Esophagus muscularis mucosa (tissue), 4 donors: ENCODE measurements at regions not wholly inside any gene's neighbourhood (a gene's known extent, or its start where the extent isn't known, plus 50 kb on each side); places are given as distances from the start of the nearest gene placed in this dataset.

ENCODE experiments used
- DNase-seq: peaks from one replicate; pipeline ENCODE4 v3.0.0-alpha.2; 2017; ENCODE audit errors: extremely low spot score
- H3K27ac ChIP-seq, 4 donors: fragments of 200-600 bp; sonication (generic); replicated peaks in 1 of 4; 1 replicate in 3 of 4; 2 replicates in 1 of 4; pipeline ENCODE4 v1.5.1; 2016 to 2019; ENCODE audit warnings: mild to moderate bottlenecking in 1 of 4
- H3K27me3 ChIP-seq, 4 donors: fragments of 200-600 bp; sonication (generic); one replicate each; pipeline versions ENCODE4 v1.5.1 to v1.6.0; 2016 to 2019
- H3K36me3 ChIP-seq, 4 donors: fragments of 200-600 bp; sonication (generic); one replicate each; pipeline ENCODE4 v1.5.1; 2016 to 2019
- H3K4me1 ChIP-seq, 4 donors: fragments of 200-600 bp; sonication (generic); one replicate each; pipeline ENCODE4 v1.5.1; 2016 to 2019
- H3K4me3 ChIP-seq, 4 donors: fragments of 200-600 bp; sonication (generic); 1 replicate in 2 of 4; 2 replicates in 2 of 4; pipeline ENCODE4 v1.5.1; 2016 to 2019; ENCODE audit warnings: mild to moderate bottlenecking in 4 of 4, moderate library complexity in 1 of 4
- H3K9me3 ChIP-seq, 4 donors: fragments of 200-600 bp; sonication (generic); 1 replicate in 3 of 4; 2 replicates in 1 of 4; pipeline ENCODE4 v1.5.1; 2016 to 2019
- EP300 ChIP-seq: sonication (generic); formaldehyde crosslinking; IDR thresholded peaks from one replicate; pipeline ENCODE4 v1.6.1; 2017; ENCODE audit warnings: antibody characterized with exemption
- POLR2A ChIP-seq: fragments of 450-650 bp; IDR thresholded peaks from one replicate; pipeline ENCODE4 v1.6.1; 2017; ENCODE audit warnings: antibody characterized with exemption, moderate library complexity, mild to moderate bottlenecking, low read depth
- POLR2AphosphoS5 ChIP-seq, 2 donors: sonication (generic); formaldehyde crosslinking; IDR thresholded peaks; one replicate each; pipeline ENCODE4 v1.6.1; 2017; ENCODE audit warnings: antibody characterized with exemption in 2 of 2
- WGBS: methylation state at CpG from one replicate; pipeline ENCODE4 v1.1.5; 2018; 5-methylcytosine and 5-hydroxymethylcytosine counted together
- intact Hi-C: fragments of 100-400 bp; cut with DNase I; formaldehyde crosslinking; loops from one replicate; pipeline ENCODE4 v1.15.1; 2023
- TF ChIP-seq, protein P1 (sequence below), 3 experiments: fragments of 200-600 bp in 2 of 3; fragments of 450-650 bp in 1 of 3; sonication (generic) in 2 of 3; IDR thresholded peaks; one replicate each; pipeline ENCODE4 v1.5.1; 2017 to 2019; ENCODE audit warnings: antibody characterized with exemption in 3 of 3, mild to moderate bottlenecking in 2 of 3, moderate library complexity in 1 of 3

DNA sequence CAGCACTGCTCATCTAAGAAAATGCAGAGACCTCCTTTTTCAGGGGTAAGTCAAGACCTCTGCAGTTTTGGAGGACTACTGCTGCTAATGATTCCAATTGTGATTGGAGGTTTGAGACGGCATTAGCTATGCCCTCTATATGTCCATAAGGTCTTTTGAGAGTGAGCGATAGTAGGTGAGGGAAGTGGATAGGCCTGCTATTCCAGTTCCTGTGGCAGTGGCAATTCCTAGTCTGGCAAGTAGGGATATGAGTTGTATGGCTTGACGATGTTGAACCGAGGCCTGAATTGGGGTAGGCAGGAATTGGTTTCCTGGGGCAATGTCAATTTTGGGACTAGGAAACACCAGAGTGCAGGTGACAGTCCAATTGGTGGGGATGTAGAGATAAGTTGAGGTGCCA is 913.1 kb upstream of the SLITRK5 start:
- H3K27ac ChIP-seq = no peak overlapping the region
- no peak for DNase-seq
- TF ChIP-seq POLR2AphosphoS5 (IDR thresholded peaks at IDR 0.05) = no peak
- TF ChIP-seq, protein P1, sequence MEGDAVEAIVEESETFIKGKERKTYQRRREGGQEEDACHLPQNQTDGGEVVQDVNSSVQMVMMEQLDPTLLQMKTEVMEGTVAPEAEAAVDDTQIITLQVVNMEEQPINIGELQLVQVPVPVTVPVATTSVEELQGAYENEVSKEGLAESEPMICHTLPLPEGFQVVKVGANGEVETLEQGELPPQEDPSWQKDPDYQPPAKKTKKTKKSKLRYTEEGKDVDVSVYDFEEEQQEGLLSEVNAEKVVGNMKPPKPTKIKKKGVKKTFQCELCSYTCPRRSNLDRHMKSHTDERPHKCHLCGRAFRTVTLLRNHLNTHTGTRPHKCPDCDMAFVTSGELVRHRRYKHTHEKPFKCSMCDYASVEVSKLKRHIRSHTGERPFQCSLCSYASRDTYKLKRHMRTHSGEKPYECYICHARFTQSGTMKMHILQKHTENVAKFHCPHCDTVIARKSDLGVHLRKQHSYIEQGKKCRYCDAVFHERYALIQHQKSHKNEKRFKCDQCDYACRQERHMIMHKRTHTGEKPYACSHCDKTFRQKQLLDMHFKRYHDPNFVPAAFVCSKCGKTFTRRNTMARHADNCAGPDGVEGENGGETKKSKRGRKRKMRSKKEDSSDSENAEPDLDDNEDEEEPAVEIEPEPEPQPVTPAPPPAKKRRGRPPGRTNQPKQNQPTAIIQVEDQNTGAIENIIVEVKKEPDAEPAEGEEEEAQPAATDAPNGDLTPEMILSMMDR (IDR thresholded peaks at IDR 0.05) = no peak
- no peak for TF ChIP-seq POLR2A
- no peak for TF ChIP-seq EP300
- H3K4me3 ChIP-seq = no peak overlapping the region
- H3K4me1 ChIP-seq = no peaks in the 10 kb centered on the region
- no peaks in the 10 kb centered on the region for H3K27me3 ChIP-seq
- WGBS = 93% methylated on average over 4 of the region's 4 CpGs
- intact Hi-C loops = no loop called here
- H3K9me3 ChIP-seq = no peaks in the 10 kb centered on the region
- H3K36me3 ChIP-seq = no peaks in the 10 kb centered on the region

- no peak overlapping the region for H3K4me3 ChIP-seq
- DNase-seq = no peak
- H3K36me3 ChIP-seq = no peaks in the 10 kb centered on the region
- no peaks in the 10 kb centered on the region for H3K4me1 ChIP-seq
- H3K27me3 ChIP-seq = no peaks in the 10 kb centered on the region
- TF ChIP-seq, protein P1 (IDR thresholded peaks at IDR 0.05) = no peak
- no peak for TF ChIP-seq POLR2A
- TF ChIP-seq POLR2AphosphoS5 (IDR thresholded peaks at IDR 0.05) = no peak
- no peak for TF ChIP-seq EP300
- intact Hi-C loops = no loop called here
- no peaks in the 10 kb centered on the region for H3K9me3 ChIP-seq
- WGBS = 85% methylated on average over 5 of the region's 5 CpGs
- H3K27ac ChIP-seq = no peak overlapping the region
These were observed 910.6 kb upstream of the SLITRK5 start for GRCh38 chr13:86760620-86761019.

DNA sequence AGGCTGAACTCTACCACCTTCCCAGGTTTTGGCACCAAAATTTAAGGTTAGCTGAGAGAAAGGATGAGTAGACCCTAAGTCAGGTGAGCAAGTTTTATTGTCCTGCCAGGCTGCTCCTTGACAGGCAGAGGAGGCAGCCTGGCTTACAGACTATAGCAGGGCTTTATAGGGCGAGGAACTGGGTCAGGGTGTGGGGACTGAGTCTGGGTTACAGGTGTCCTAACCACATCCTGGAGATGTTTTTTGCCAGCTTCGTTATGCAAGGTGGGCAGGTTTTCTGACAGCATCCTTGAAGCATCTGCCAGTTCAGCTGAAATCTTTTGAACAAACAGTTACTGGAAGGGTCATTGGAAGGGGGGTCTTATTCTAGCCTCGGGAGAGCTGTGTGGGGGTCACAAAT is 905.7 kb upstream of the SLITRK5 start:
- H3K27ac ChIP-seq = no peak overlapping the region
- H3K4me1 ChIP-seq = no peaks in the 10 kb centered on the region
- H3K36me3 ChIP-seq = no peaks in the 10 kb centered on the region
- 66% methylated on average over 3 of the region's 3 CpGs for WGBS
- no peak for DNase-seq
- H3K4me3 ChIP-seq = no peak overlapping the region
- H3K9me3 ChIP-seq = no peaks in the 10 kb centered on the region
- intact Hi-C loops = no loop called here
- no peaks in the 10 kb centered on the region for H3K27me3 ChIP-seq
- TF ChIP-seq POLR2A = no peak
- TF ChIP-seq, protein P1 (IDR thresholded peaks at IDR 0.05) = no peak
- TF ChIP-seq POLR2AphosphoS5 (IDR thresholded peaks at IDR 0.05) = no peak
- TF ChIP-seq EP300 = no peak

DNA sequence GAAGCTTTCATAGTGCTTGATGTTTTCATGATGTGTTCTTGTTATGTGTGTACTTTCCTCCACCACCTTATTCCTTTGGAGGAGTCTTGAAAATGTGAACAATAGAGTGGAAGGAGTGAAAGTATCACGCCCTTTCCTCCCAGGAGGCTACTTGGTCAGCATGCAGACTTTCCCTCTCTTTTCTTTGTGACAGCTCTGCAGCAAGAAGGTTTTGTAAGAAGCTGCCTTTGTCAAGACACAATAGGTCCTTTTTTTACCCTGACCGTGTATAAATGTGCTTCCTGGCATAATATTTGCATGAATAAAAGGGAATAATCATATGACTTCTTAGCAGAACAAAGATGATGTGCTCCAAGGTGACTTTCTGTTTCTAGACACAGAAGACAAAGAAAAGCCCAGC is 882.6 kb upstream of the SLITRK5 start:
- DNase-seq = no peak
- intact Hi-C loops = no loop called here

More for the DNA sequence above, 882.6 kb upstream of the SLITRK5 start:
- no peaks in the 10 kb centered on the region for H3K36me3 ChIP-seq
- no peak for TF ChIP-seq POLR2AphosphoS5 (IDR thresholded peaks at IDR 0.05)
- TF ChIP-seq, protein P1 (IDR thresholded peaks at IDR 0.05) = no peak
- no peak for TF ChIP-seq EP300
- TF ChIP-seq POLR2A = no peak
- 48% methylated on average over 2 of the region's 2 CpGs for WGBS
- H3K9me3 ChIP-seq = peaks cover 0 to 7% (median 0%) of the 10 kb centered on the region in 4 donors
- H3K27me3 ChIP-seq = no peaks in the 10 kb centered on the region
- H3K4me3 ChIP-seq = no peak overlapping the region
- no peaks in the 10 kb centered on the region for H3K4me1 ChIP-seq
- no peak overlapping the region for H3K27ac ChIP-seq
